Lung (tissue), 11 donors: ENCODE measurements at regions not wholly inside any gene's neighbourhood (a gene's known extent, or its start where the extent isn't known, plus 50 kb on each side); places are given as distances from the start of the nearest gene placed in this dataset.

ENCODE experiments used
- ATAC-seq: fragments of 200-7000 bp; cut with Tn5 transposase; one replicate; pipeline ENCODE4 v1.9.1; 2020; ENCODE audit warnings: moderate number of reproducible peaks; ENCODE audit not compliant: insufficient read depth, low FRiP score
- DNase-seq, 3 donors: peaks; one replicate each; pipeline ENCODE4 v3.0.0-alpha.2; 2013 to 2017
- H3K27ac ChIP-seq, 2 donors: one replicate each; pipeline ENCODE4 v1.5.1; 2013; ENCODE audit warnings: mild to moderate bottlenecking in 2 of 2, moderate library complexity in 2 of 2, control low read depth in 1 of 2, inconsistent platforms in 1 of 2, low read depth in 1 of 2, low read length in 1 of 2
- H3K27me3 ChIP-seq, 3 donors: one replicate each; pipeline ENCODE4 v1.5.1; 2013; ENCODE audit warnings: low read length in 2 of 3; ENCODE audit not compliant: control insufficient read depth in 3 of 3, insufficient read depth in 3 of 3
- H3K36me3 ChIP-seq, 4 donors: one replicate each; pipeline ENCODE4 v1.5.1; 2013; ENCODE audit warnings: low read length in 4 of 4, mild to moderate bottlenecking in 1 of 4, moderate library complexity in 1 of 4; ENCODE audit not compliant: control insufficient read depth in 4 of 4, insufficient read depth in 4 of 4
- H3K4me1 ChIP-seq, 5 donors: one replicate each; pipeline ENCODE4 v1.5.1; 2013; ENCODE audit warnings: low read length in 5 of 5, mild to moderate bottlenecking in 2 of 5, moderate library complexity in 1 of 5; ENCODE audit not compliant: control insufficient read depth in 5 of 5, insufficient read depth in 5 of 5
- H3K4me3 ChIP-seq: one replicate; pipeline ENCODE4 v1.5.1; 2013; ENCODE audit warnings: mild to moderate bottlenecking, control low read depth, moderate library complexity
- H3K9ac ChIP-seq, 2 donors: one replicate each; pipeline ENCODE4 v1.5.1; 2013; ENCODE audit warnings: low read length in 2 of 2, control low read depth in 1 of 2; ENCODE audit not compliant: insufficient read depth in 1 of 2
- H3K9me3 ChIP-seq, 4 donors: one replicate each; pipeline ENCODE4 v1.5.1; 2013; ENCODE audit warnings: low read length in 3 of 4, mild to moderate bottlenecking in 1 of 4, moderate library complexity in 1 of 4; ENCODE audit not compliant: control insufficient read depth in 4 of 4, insufficient read depth in 3 of 4
- WGBS, 2 donors: extraction: QIAGEN DNeasy Blood & Tissue Kit; methylation state at CpG; one replicate each; pipeline ENCODE4 v1.1.7; 2013; 5-methylcytosine and 5-hydroxymethylcytosine counted together
- TF ChIP-seq, protein P1 (sequence below): IDR thresholded peaks from 2 replicates; pipeline ENCODE4 v1.5.1; 2012; ENCODE audit warnings: mild to moderate bottlenecking; ENCODE audit errors: control extremely low read depth, extremely low read depth
- donor health status: control.
- donor health status: control.
- donor health status: Bipolar disorder and iron deficiency.
- donor health status: healthy.
- donor health status: DM: yes; HTN: yes; CAD: no.

DNA sequence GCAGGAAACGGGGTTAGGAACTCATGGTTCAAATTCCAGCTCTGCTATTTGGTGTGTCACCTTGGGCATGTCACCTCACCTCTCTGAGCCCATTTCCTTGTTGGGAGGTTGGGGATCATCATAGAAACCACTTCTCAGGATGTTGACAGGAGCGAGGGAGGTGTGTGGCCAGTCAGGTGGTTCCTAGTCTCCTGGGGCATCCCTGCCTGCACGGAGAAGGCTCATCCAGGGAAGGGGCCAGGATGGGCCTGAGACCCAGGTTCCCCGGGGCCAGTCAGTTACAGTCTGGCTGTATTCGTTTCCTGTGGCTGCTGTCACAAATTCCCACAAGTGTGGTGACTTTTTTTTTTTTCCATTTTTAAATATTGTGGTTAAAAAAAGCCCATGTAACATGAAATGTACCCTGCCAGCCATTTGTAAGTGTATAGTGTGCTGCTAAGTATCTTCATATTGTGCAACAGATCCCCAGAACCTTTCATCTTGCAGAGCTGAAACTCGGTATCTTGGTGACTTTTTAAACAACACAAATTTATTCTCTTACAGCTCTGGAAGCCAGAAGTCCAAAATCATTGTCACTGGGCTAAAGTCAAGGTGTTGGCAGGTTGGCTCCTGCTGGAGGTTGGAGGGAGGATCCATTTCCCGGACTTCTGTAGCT is 78.7 kb upstream of the UNC5A start:
- no peak overlapping the region for H3K27ac ChIP-seq
- H3K9me3 ChIP-seq: peaks cover 0 to 11% (median under 1%) of the 10 kb centered on the region in 4 donors
- peaks cover 0 to 3% (median 0%) of the 10 kb centered on the region in 5 donors for H3K4me1 ChIP-seq
- no peak overlapping the region for H3K9ac ChIP-seq
- no peaks in the 10 kb centered on the region for H3K36me3 ChIP-seq
- 36 to 40% methylated on average over 7 of the region's 7 CpGs for WGBS, 2 donors
- DNase-seq: peak in 1 of 3 donors; percentile 16
- H3K27me3 ChIP-seq: peaks cover 0 to 18% (median 14%) of the 10 kb centered on the region in 3 donors
- no peak overlapping the region for H3K4me3 ChIP-seq
- TF ChIP-seq, protein P1, sequence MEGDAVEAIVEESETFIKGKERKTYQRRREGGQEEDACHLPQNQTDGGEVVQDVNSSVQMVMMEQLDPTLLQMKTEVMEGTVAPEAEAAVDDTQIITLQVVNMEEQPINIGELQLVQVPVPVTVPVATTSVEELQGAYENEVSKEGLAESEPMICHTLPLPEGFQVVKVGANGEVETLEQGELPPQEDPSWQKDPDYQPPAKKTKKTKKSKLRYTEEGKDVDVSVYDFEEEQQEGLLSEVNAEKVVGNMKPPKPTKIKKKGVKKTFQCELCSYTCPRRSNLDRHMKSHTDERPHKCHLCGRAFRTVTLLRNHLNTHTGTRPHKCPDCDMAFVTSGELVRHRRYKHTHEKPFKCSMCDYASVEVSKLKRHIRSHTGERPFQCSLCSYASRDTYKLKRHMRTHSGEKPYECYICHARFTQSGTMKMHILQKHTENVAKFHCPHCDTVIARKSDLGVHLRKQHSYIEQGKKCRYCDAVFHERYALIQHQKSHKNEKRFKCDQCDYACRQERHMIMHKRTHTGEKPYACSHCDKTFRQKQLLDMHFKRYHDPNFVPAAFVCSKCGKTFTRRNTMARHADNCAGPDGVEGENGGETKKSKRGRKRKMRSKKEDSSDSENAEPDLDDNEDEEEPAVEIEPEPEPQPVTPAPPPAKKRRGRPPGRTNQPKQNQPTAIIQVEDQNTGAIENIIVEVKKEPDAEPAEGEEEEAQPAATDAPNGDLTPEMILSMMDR: no peak
- no peak for ATAC-seq

DNA sequence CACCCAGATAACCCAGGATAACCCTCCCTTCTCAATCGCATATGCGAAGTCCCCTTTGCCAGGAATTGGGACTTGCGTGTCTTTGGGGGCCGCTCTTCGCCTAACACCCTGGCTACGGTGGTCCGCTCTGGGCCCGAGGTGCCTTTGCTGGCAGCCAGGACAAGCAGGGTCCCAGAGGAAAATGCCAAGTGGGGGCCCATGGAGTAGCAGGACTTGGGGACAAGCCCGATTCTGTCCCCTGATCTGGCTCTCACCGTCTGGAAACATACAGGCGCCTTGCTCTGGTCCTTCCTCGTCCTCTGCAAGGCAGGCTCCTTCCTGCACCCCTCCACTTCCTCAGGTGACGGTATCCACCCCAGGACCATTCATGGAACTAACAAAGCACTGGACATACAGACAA is 78.1 kb upstream of the UNC5A start:
- ATAC-seq (no peak), DNase-seq (peak in 1 of 3 donors; percentile 7)
- Histone ChIP-seq H3K36me3 (no peaks in the 10 kb centered on the region), H3K4me3 (no peak overlapping the region), H3K9ac (no peak overlapping the region), H3K9me3 (peaks cover 0 to 13% (median under 1%) of the 10 kb centered on the region in 4 donors), H3K4me1 (peaks cover 0 to 3% (median 0%) of the 10 kb centered on the region in 5 donors), H3K27me3 (peaks cover 0 to 19% (median 18%) of the 10 kb centered on the region in 3 donors), H3K27ac (no peak overlapping the region)
- TF ChIP-seq, protein P1: no peak
- WGBS, 2 donors: 57 to 72% methylated on average over 13 of the region's 13 CpGs

DNA sequence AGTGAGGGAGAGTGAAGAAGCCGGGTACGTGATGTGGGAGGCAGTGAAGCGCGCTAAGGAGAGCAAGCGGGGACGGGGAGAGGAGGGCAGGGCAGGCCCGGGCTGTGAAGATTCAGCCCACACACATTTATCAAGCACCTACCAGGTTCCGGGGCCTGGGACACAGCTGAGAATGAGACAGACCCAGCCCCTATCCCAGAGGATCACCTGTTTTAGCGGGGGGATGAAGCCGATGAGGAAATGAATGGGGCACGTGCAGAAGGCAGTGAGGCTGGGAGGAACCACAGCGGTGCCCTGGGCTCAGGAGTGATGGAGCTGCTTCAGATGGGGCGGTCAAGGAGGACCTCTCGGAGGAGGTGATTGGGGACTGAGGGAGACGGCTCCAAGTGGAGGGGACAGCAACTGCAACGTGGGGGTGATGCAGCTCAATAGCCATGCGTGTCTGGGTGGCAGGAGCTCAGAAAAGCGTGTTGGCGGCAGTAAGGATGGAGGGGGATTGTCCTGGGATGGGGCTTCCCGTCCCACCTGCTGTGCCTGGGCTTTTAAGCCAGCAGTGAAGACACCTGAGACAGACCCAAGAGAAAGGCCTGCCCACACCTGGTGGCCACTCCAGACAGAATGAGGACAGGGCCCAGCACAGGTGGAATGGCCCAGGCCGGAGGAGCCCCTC is 77.5 kb upstream of the UNC5A start:
- TF ChIP-seq, protein P1: no peak
- DNase-seq (no peak), ATAC-seq (no peak)
- Histone ChIP-seq H3K27me3 (peaks cover 0 to 23% (median 23%) of the 10 kb centered on the region in 3 donors), H3K27ac (no peak overlapping the region), H3K9me3 (peaks cover 0 to 17% (median under 1%) of the 10 kb centered on the region in 4 donors), H3K36me3 (no peaks in the 10 kb centered on the region), H3K4me1 (peaks cover 0 to 3% (median 0%) of the 10 kb centered on the region in 5 donors), H3K9ac (no peak overlapping the region), H3K4me3 (no peak overlapping the region)
- 75 to 79% methylated on average over 21 of the region's 21 CpGs for WGBS, 2 donors
